IMR-90 (cell line): ENCODE measurements at regions not wholly inside any gene's neighbourhood (a gene's known extent, or its start where the extent isn't known, plus 50 kb on each side); places are given as distances from the start of the nearest gene placed in this dataset.

Experiments used
- CTCF ChIP-seq: conservative IDR thresholded peaks from 2 replicates; pipeline ENCODE4 v1.5.1; 2012; ENCODE audit warnings: mild to moderate bottlenecking, low read depth, low read length, improper control_type of control experiment
- POLR2A ChIP-seq: IDR thresholded peaks from 2 replicates; pipeline ENCODE4 v1.6.1; 2012; ENCODE audit warnings: mild to moderate bottlenecking, low read depth, low read length
- USF2 ChIP-seq: fragments of 150-350 bp; IDR thresholded peaks from 2 replicates; pipeline ENCODE4 v1.6.1; 2017; ENCODE audit warnings: mild to moderate bottlenecking, antibody characterized with exemption, low read length, low read depth

GRCh38 chr4:125707397-125707796 is 392.6 kb downstream of the FAT4 start:
- TF ChIP-seq CTCF (no peak), USF2 (no peak), POLR2A (no peak)
